ENCODE measurements at regions not wholly inside any gene's neighbourhood (a gene's known extent, or its start where the extent isn't known, plus 50 kb on each side); places are given as distances from the start of the nearest gene placed in this dataset.

GRCh38 chr5:143658956-143659355 is 153.0 kb upstream of the HMHB1 start:
- Histone ChIP-seq H2BK20ac (ENCODE audit: low read depth, low read length, poor library complexity, severe bottlenecking) (no peak overlapping the region), H3K4ac (ENCODE audit: low read depth, low read length) (no peak overlapping the region), H3K9me3 (ENCODE audit: control insufficient read depth, low read depth, low read length) (no peaks in the 10 kb centered on the region), H3K23ac (ENCODE audit: insufficient read length, low read depth, low read length) (no peak overlapping the region), H3K27ac (ENCODE audit: insufficient read length, low read depth, low read length) (no peak overlapping the region), H4K20me1 (ENCODE audit: control insufficient read depth, insufficient read depth, insufficient read length) (no peaks in the 10 kb centered on the region), H3K23me2 (ENCODE audit: insufficient read length, low read depth, low read length, poor library complexity, severe bottlenecking) (no peaks in the 10 kb centered on the region), H4K5ac (ENCODE audit: insufficient read length, low read depth, low read length) (no peak overlapping the region), H3K9ac (ENCODE audit: extremely low read depth, insufficient read length, low read length) (no peak overlapping the region), H3K27me3 (ENCODE audit: insufficient read depth, low read length) (no peaks in the 10 kb centered on the region), H2AK5ac (ENCODE audit: insufficient read length, low read length) (no peak overlapping the region), H3K56ac (ENCODE audit: insufficient read length, low read depth, low read length) (no peak overlapping the region), H3K4me2 (ENCODE audit: insufficient read depth, insufficient read length, low read length) (no peak overlapping the region), H4K91ac (ENCODE audit: insufficient read length, low read depth, low read length) (no peak overlapping the region), H4K8ac (replicated peaks; ENCODE audit: insufficient read length, low read depth, low read length) (no peak overlapping the region), H2BK5ac (ENCODE audit: insufficient read length, low read length) (no peak overlapping the region), H3K79me2 (ENCODE audit: insufficient read depth, low read length) (no peaks in the 10 kb centered on the region), H3K79me1 (ENCODE audit: insufficient read depth, low read depth, low read length, poor library complexity, severe bottlenecking) (no peaks in the 10 kb centered on the region), H2BK15ac (ENCODE audit: low read depth, low read length) (no peak overlapping the region), H3K18ac (ENCODE audit: insufficient read length, low read depth, low read length) (no peak overlapping the region), H3K4me1 (ENCODE audit: insufficient read depth, low read length) (no peaks in the 10 kb centered on the region), H3T11ph (ENCODE audit: low read length) (no peak overlapping the region), H2AFZ (ENCODE audit: low read length) (no peak overlapping the region), H2BK12ac (ENCODE audit: insufficient read length, low read depth, low read length) (no peak overlapping the region), H3K14ac (ENCODE audit: insufficient read depth, low read length) (no peak overlapping the region), H2BK120ac (ENCODE audit: low read depth, low read length, poor library complexity, severe bottlenecking) (no peak overlapping the region)
- Mint-ChIP-seq H3K9me3 (no peaks in the 10 kb centered on the region), H3K4me1 (no peaks in the 10 kb centered on the region), H3K4me3 (no peak overlapping the region), H3K27me3 (ENCODE audit: low read depth) (no peaks in the 10 kb centered on the region), H3K27ac (no peak overlapping the region), H3K36me3 (ENCODE audit: insufficient read depth in 1 of 3, low read depth in 3 of 3) (no peaks in the 10 kb centered on the region)
- WGBS (ENCODE audit: extremely low coverage, insufficient read length, low lambda C conversion rate): no CpG with 5 or more reads among the region's 3 CpGs
- no peak for DNase-seq
- TF ChIP-seq CTCF (conservative IDR thresholded peaks at IDR 0.05): no peak

Measured in H9 (cell line).